RWPE2 (cell line): ENCODE measurements at regions not wholly inside any gene's neighbourhood (a gene's known extent, or its start where the extent isn't known, plus 50 kb on each side); places are given as distances from the start of the nearest gene placed in this dataset.

Experiments
- ATAC-seq: fragments of 200-7000 bp; cut with Tn5 transposase; 3 replicates; pipeline ENCODE4 v1.9.1; 2021; ENCODE audit warnings: low read depth
- DNase-seq: peaks from one replicate; pipeline ENCODE4 v3.0.0-alpha.2; 2020; ENCODE audit warnings: low spot score
- H3K27ac ChIP-seq: fragments of 450-650 bp; 2 replicates; pipeline ENCODE4 v1.5.1; 2017; ENCODE audit warnings: mild to moderate bottlenecking; ENCODE audit not compliant: poor library complexity, severe bottlenecking
- H3K27me3 ChIP-seq: fragments of 250-450 bp; sonication (Bioruptor Pico); 2 replicates; pipeline ENCODE4 v1.5.1; 2021; ENCODE audit warnings: mild to moderate bottlenecking, moderate library complexity; ENCODE audit not compliant: insufficient read depth, poor library complexity, severe bottlenecking
- H3K36me3 ChIP-seq: fragments of 250-450 bp; sonication (Bioruptor Pico); 2 replicates; pipeline ENCODE4 v1.5.1; 2020; ENCODE audit warnings: low read depth, mild to moderate bottlenecking, moderate library complexity
- H3K4me1 ChIP-seq: fragments of 250-450 bp; sonication (Bioruptor Pico); 2 replicates; pipeline ENCODE4 v1.5.1; 2021; ENCODE audit warnings: mild to moderate bottlenecking, moderate library complexity; ENCODE audit not compliant: insufficient read depth, poor library complexity, severe bottlenecking
- H3K4me3 ChIP-seq: fragments of 250-450 bp; sonication (Bioruptor Pico); 2 replicates; pipeline ENCODE4 v1.5.1; 2021; ENCODE audit warnings: mild to moderate bottlenecking, moderate library complexity; ENCODE audit not compliant: severe bottlenecking
- H3K9me3 ChIP-seq: fragments of 250-450 bp; sonication (Bioruptor Pico); 2 replicates; pipeline ENCODE4 v1.5.1; 2021; ENCODE audit warnings: mild to moderate bottlenecking, moderate library complexity; ENCODE audit not compliant: severe bottlenecking
- TF ChIP-seq, protein P1 (sequence below): fragments of 450-650 bp; IDR thresholded peaks from one replicate; pipeline ENCODE4 v1.5.1; 2017; ENCODE audit warnings: mild to moderate bottlenecking, moderate library complexity; ENCODE audit not compliant: poor library complexity, severe bottlenecking

DNA sequence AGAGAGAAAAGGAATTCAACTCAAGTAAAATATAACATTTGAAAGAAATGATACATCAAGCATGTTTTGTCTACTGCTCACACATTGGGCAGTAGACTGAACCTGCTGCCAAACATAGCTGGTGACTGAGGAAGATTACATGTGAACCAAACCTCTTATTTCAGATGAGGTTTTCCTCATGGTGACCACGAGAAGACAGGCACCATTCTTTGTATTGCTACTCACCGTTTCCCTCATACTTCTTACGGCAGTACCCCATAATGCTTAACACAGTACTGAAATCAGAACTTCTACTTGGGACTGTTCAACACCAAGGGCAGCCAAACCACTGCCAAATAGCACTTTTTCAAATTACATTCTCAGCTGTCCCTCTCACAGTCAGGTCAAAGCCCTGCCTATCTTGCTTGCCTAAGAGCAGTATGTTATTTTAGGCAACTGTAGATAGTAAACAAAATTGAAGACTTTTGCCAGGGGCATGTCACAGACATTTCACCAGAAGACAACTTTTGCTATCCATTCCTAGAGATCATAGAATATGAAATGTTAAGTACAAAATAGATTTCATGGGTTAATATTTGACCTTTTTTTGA lies 167.1 kb upstream of the DOK6 start:
- H3K4me3 ChIP-seq = no peak overlapping the region
- no peaks in the 10 kb centered on the region for H3K36me3 ChIP-seq
- TF ChIP-seq, protein P1, sequence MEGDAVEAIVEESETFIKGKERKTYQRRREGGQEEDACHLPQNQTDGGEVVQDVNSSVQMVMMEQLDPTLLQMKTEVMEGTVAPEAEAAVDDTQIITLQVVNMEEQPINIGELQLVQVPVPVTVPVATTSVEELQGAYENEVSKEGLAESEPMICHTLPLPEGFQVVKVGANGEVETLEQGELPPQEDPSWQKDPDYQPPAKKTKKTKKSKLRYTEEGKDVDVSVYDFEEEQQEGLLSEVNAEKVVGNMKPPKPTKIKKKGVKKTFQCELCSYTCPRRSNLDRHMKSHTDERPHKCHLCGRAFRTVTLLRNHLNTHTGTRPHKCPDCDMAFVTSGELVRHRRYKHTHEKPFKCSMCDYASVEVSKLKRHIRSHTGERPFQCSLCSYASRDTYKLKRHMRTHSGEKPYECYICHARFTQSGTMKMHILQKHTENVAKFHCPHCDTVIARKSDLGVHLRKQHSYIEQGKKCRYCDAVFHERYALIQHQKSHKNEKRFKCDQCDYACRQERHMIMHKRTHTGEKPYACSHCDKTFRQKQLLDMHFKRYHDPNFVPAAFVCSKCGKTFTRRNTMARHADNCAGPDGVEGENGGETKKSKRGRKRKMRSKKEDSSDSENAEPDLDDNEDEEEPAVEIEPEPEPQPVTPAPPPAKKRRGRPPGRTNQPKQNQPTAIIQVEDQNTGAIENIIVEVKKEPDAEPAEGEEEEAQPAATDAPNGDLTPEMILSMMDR = no peak
- H3K27ac ChIP-seq = no peak overlapping the region
- ATAC-seq (no peak), DNase-seq (no peak)
- H3K9me3 ChIP-seq = no peaks in the 10 kb centered on the region
- no peaks in the 10 kb centered on the region for H3K27me3 ChIP-seq
- H3K4me1 ChIP-seq = no peaks in the 10 kb centered on the region

DNA sequence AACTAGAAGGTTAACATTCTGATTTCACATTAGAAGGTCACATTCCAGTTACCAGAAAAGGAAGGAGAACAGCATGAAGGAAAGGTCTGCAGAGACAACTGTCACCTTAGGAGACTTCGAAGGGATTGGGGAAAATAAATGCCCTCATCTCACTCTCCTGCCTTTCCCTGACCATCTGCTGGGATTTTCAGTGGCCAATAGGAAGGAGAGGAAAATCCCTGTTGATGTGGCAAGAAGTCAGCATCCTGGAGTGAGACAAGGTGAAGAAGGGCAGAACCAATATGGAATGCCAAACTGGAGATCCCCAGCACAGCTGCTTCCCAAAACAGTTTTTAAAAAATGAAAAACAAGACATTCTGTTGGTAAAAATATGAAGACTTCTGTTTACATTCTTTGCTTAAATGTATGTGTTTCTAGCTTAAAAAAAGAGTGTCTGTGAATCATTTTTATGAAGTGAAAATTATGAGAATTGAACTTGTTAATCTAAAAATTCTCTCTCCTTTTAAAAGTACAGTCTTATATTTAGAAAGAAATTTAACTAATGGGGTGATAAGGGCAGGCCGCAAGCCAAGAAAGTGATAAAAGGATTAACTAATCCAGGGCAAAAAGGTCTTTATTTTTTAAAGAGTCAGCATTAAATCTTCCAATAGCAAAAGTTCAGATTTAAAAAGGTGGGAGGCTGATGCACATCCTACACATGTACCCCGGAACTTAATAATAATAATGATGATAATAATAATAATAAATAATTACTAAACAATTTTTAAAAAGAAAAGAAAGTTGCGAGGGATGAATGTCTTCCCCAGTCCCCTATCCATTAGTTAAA lies 160.6 kb upstream of the DOK6 start:
- TF ChIP-seq, protein P1 = no peak
- no peak overlapping the region for H3K4me3 ChIP-seq
- no peaks in the 10 kb centered on the region for H3K9me3 ChIP-seq
- peaks cover 5% of the 10 kb centered on the region for H3K27me3 ChIP-seq
- no peaks in the 10 kb centered on the region for H3K36me3 ChIP-seq
- H3K27ac ChIP-seq = no peak overlapping the region
- DNase-seq (no peak), ATAC-seq (no peak)
- H3K4me1 ChIP-seq = no peaks in the 10 kb centered on the region

DNA sequence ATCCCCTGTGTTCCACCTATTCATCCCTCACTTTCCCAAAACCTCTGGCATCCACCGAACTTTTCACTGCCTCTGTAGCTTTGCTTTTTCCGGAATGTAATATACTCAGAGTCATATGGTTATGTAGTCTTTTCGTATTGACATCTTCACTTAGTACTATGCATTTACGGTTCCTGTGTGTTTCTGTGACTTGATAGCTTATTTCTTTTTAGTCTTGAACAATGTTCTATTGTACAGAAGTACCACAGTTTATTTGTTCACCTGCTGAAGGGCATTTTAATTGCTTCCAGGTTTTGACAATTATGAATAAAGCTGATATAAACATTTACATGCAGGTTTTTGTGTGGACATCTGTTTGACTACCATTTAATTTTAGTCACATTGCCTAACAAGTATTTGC lies 154.7 kb upstream of the DOK6 start:
- H3K9me3 ChIP-seq = no peaks in the 10 kb centered on the region
- H3K27me3 ChIP-seq = peaks cover 14% of the 10 kb centered on the region
- H3K36me3 ChIP-seq = no peaks in the 10 kb centered on the region
- H3K4me1 ChIP-seq = no peaks in the 10 kb centered on the region
- H3K4me3 ChIP-seq = no peak overlapping the region
- TF ChIP-seq, protein P1 = no peak
- DNase-seq (no peak), ATAC-seq (no peak)
- no peak overlapping the region for H3K27ac ChIP-seq

DNA sequence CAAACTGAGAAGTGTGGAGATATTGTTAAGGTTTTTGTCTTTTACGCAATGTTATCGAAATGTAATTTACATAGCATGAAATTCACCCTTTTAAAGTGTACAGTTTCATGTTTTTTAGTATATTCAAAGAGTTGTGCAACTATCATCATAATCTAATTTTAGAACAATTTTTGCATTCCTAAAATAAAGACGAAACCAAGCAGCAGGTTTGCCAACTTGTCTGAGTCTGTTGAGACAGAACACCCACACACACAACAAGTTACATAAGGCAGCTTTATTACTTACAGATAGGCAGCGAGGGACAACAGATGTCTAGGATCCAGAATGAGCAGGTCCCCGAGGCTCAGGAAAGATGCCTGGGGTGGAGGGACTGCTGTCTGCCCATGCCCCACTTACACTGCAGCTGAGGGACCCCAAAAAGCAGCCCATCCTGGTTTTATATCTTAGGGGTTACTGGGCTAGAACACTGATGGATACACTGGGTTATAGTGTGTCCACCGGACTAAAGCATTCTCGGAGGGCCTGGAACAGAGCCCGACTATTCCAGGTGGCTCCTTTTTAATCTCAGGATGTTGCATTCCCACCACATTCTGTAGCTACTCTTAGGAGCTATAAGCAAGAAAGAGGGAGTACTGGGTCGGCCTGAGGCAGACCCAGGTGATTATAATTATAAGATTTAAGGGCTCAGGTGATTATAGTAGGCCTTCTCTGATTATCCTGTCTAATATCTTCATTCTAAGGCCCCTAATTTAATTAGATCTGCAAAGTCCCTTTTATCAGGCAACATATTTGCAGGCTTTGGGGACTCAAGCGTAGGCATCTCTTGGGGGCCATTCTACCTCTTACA lies 150.2 kb upstream of the DOK6 start:
- H3K4me1 ChIP-seq = no peaks in the 10 kb centered on the region
- no peaks in the 10 kb centered on the region for H3K9me3 ChIP-seq
- no peaks in the 10 kb centered on the region for H3K36me3 ChIP-seq
- H3K27ac ChIP-seq = no peak overlapping the region
- ATAC-seq (no peak), DNase-seq (no peak)
- peaks cover 9% of the 10 kb centered on the region for H3K27me3 ChIP-seq
- TF ChIP-seq, protein P1 = no peak
- H3K4me3 ChIP-seq = no peak overlapping the region
